GM23248 (cell line): ENCODE measurements at regions not wholly inside any gene's neighbourhood (a gene's known extent, or its start where the extent isn't known, plus 50 kb on each side); places are given as distances from the start of the nearest gene placed in this dataset.

ENCODE experiments used
- EZH2 ChIP-seq: fragments of 200-600 bp; sonication (generic); IDR thresholded peaks from 2 replicates; pipeline ENCODE4 v1.6.1; 2018; ENCODE audit warnings: antibody characterized with exemption, mild to moderate bottlenecking; ENCODE audit not compliant: insufficient read depth, poor library complexity, severe bottlenecking
- EZH2phosphoT487 ChIP-seq: fragments of 200-600 bp; sonication (generic); IDR thresholded peaks from 2 replicates; pipeline ENCODE4 v1.6.1; 2018; ENCODE audit warnings: antibody characterized with exemption, moderate library complexity, mild to moderate bottlenecking, low read depth; ENCODE audit not compliant: insufficient read depth

DNA sequence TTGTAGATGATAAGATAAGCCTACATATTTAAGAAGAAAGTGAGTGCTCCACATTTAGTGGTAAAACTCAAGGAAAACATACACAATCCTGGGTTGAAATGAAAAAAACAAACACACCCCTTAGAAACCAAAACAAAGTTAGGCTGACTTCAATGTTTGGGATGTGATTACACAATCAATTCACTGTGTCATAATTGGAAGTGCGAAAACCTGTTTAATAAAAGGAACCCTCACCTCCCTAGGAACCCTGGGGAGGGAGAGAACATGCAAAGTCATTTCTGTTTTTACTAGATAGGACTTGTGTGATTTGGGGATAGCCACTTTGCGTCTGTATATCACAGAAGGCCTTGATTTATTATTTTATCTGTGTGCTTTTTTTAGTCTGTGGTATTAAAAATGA is 275.0 kb downstream of the NFKBIZ start:
- TF ChIP-seq EZH2phosphoT487 (no peak), EZH2 (no peak)
